Testis (tissue), 2 donors: ENCODE measurements at regions not wholly inside any gene's neighbourhood (a gene's known extent, or its start where the extent isn't known, plus 50 kb on each side); places are given as distances from the start of the nearest gene placed in this dataset.

Source experiments
- POLR2A ChIP-seq: fragments of 450-650 bp; IDR thresholded peaks from one replicate; pipeline ENCODE4 v1.6.1; 2017; ENCODE audit warnings: antibody characterized with exemption, mild to moderate bottlenecking, moderate library complexity
- TF ChIP-seq, protein P1 (sequence below), 3 experiments: fragments of 450-650 bp in 2 of 3; fragments of 200-600 bp in 1 of 3; sonication (generic) in 1 of 3; IDR thresholded peaks; one replicate each; pipeline ENCODE4 v1.5.1; 2016 to 2019; ENCODE audit warnings: antibody characterized with exemption in 3 of 3, mild to moderate bottlenecking in 2 of 3, moderate library complexity in 1 of 3

DNA sequence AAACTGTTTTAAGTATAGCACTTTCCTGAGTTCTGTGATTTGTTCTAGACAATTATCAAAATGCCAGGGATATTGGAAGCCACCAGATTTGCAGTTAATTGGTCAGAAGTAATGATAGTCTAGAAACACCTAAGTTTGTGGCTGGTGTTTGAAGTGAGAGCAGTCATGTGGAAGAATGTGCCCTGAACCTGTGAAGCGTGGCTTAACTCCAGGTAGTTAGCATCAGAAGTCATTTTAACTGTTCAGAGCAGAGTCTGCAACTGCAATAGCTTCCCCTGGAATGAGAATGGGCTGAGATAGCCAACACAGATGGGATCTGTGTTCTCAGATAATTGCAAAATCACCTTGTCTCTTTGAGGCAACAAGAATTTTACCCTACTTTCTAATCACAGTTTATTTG is 255.1 kb upstream of the GK2 start:
- TF ChIP-seq, protein P1, sequence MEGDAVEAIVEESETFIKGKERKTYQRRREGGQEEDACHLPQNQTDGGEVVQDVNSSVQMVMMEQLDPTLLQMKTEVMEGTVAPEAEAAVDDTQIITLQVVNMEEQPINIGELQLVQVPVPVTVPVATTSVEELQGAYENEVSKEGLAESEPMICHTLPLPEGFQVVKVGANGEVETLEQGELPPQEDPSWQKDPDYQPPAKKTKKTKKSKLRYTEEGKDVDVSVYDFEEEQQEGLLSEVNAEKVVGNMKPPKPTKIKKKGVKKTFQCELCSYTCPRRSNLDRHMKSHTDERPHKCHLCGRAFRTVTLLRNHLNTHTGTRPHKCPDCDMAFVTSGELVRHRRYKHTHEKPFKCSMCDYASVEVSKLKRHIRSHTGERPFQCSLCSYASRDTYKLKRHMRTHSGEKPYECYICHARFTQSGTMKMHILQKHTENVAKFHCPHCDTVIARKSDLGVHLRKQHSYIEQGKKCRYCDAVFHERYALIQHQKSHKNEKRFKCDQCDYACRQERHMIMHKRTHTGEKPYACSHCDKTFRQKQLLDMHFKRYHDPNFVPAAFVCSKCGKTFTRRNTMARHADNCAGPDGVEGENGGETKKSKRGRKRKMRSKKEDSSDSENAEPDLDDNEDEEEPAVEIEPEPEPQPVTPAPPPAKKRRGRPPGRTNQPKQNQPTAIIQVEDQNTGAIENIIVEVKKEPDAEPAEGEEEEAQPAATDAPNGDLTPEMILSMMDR (IDR thresholded peaks at IDR 0.05) = no peak
- TF ChIP-seq POLR2A = no peak
